ENCODE measurements at regions not wholly inside any gene's neighbourhood (a gene's known extent, or its start where the extent isn't known, plus 50 kb on each side); places are given as distances from the start of the nearest gene placed in this dataset.
"Not testable (repeated sequence)": the region's sequence is repeated elsewhere in the genome, so short reads cannot be mapped to it uniquely, and the experiment has no call there.

DNA sequence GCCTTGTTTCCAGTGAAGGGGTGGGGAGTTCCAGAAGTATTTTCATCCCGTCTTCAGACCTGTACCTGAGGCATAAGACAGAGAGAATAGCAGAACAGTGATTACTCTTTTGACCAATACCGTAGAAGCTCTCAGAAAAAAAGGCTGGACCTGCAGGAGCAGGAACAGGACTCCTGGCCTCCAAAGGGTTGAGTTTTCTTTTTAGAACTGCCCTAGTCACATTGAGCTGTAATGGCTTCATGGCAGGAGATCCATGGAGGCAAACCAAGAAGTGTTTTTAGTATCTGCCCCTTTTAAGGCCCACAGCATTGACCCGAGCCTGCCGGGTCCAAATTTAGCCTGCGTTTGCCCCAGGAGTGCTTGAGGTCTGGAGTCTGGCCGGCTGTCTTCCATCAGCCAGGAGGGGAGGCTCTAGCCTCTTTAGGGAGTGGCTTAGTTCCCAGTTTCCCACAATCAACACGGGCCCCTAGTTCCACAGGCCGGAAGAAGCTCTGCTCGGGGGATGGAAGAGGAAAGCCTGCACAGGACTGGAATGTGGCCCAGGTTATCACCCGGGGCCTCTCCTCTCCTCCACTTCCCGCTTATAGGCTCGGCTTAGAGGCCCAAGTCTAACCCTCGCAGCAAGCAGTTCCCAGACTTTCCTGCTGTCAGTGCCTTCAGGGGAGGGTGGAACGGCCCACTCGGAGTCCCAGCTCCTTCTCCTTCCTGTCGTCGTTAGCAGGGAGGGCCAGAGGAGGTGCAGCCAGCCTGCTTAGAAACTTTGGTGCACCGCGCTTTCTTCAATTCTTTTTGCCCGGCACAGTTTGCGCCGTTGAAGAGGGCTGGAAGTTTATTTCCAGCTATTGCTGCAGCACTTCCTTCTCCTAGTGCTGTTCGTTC lies 80.7 kb downstream of the C9orf152 start:
- DNase-seq: no peak

GRCh38 chr9:110128664-110129329 lies 79.2 kb downstream of the C9orf152 start:
- DNase-seq: peak; percentile 79

GRCh38 chr9:110129425-110129824 lies 78.5 kb downstream of the C9orf152 start:
- no peak for DNase-seq

GRCh38 chr9:110130211-110130610 lies 77.7 kb downstream of the C9orf152 start:
- DNase-seq: no peak

GRCh38 chr9:110130791-110131416 lies 77.1 kb downstream of the C9orf152 start:
- peak; percentile 67 for DNase-seq

DNA sequence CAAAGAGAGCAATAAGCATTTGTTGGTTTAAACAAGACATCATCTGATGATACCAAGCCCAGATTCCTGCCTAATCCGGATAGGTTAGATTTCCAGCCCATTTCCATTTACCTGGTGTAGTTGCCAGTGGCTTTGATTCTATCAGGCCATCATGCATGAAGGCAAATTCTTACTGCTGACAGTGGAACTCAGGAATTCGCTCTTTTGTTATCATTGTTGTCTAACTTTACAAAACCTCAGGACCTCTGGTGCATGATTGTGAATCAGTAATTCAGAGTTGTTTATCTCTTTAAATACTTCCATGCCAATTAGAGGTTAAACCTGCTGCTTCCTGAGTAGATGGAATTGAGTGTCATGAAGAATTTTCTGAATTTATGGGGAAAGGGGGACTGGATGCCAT lies 76.5 kb downstream of the C9orf152 start:
- no peak for DNase-seq

GRCh38 chr9:110132531-110132930 lies 75.4 kb downstream of the C9orf152 start:
- not testable (repeated sequence) for DNase-seq

GRCh38 chr9:110133059-110133458 lies 74.9 kb downstream of the C9orf152 start:
- no peak for DNase-seq

- DNase-seq: peak; percentile 61
These were observed 74.2 kb downstream of the C9orf152 start for GRCh38 chr9:110133608-110134210.

DNA sequence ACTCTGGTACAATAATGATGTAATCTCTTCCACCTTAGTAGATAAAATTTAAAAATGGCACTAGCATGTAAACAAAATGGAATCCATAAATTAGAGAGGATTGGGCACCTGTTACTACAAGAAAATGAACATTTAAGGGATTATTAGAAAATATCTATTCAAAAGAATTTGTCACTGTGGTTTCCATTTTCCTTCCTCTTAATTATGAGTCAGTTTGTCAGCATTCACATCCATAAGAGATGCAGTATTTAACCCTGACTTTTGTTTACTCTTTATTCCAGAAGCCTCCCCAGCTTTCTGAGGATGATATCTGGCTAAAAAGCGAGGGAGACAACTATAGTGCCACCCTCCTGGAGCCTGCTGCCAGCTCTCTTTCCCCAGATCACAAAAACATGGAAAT lies 72.1 kb downstream of the C9orf152 start:
- DNase-seq: no peak

DNA sequence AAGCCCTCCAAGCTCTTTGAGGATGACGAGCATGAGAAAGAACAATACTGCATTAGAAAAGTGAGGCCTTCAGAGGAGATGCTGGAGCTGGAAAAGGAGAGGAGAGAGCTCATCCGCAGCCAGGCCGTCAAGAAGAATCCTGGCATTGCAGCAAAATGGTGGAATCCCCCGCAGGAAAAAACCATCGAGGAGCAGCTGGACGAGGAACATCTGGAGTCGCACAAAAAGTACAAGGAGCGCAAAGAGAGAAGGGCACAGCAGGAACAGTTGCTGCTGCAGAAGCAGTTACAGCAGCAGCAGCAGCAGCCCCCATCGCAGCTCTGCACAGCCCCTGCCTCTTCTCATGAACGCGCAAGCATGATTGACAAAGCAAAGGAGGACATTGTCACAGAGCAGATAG lies 71.2 kb downstream of the C9orf152 start:
- DNase-seq: no peak

- DNase-seq: peak; percentile 24
These were observed 67.7 kb downstream of the C9orf152 start for GRCh38 chr9:110140276-110140675.

GRCh38 chr9:110141227-110141793 lies 66.6 kb downstream of the C9orf152 start:
- no peak for DNase-seq

DNA sequence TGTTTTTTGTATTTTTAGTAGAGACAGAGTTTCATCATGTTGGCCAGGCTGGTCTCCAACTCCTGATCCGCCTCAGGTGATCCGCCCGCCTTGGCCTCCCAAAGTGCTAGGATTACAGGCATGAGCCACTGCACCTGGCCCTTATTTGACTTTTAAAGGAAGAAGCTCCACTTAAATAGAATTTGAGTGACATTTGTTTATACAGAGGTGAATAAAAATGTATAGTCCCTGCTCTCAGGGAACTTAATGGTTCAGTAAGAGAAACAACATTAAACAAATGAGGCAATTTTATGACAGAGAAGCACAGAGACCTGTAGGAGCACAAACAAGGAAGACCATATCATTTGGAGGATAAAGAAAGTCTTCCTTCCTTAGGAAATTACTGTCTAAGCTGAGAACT lies 65.7 kb downstream of the C9orf152 start:
- DNase-seq: peak; percentile 34

- DNase-seq: peak; percentile 82
These were observed 65.0 kb downstream of the C9orf152 start for GRCh38 chr9:110142868-110143481.

DNA sequence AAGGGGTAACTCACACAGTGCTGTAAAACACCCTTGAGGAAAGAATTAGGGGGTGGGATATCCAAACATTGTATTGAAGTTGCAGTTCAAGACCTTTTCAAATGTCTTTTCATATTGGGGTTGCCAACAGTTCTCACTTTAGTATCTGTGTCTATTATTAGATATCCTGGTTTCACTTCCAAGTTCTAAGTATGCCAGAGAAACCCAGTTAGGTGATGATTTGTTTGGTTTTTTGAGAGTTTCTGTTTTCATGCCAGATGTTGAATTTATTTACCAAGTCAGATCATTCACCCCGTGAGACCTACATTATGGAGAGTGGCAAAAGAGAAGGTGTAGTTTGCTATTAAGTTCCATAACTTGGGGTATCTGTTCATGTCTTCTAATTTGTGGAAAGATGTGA lies 64.5 kb downstream of the C9orf152 start:
- peak; percentile 49 for DNase-seq

DNA sequence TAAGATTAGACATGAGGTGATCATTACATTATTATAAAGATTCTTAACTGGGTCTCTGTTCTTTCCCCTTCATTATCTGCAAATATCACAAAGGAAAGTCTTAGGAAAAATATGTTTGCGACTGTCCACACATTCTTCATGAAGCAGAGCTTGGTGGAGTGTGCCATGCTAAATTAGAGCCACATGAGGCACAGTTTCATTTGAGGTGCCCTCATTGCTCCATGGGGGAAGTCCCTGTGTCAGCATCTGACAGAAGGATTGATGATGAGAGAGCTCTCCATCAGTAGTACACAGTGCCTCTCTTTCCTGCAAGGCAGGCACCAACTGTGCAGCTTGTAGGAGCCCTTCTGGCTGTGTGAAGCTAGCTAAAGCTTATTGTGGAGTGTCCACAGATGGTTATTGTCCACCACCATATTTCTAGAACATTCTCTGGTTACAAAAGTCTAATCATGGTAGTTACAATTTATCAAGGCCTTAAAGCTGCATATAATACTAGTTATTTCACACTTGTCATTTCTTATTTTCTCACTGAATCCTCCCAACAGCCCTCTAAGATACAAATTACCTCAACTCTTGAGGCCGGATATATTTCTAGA lies 63.9 kb downstream of the C9orf152 start:
- peak; percentile 79 for DNase-seq

DNA sequence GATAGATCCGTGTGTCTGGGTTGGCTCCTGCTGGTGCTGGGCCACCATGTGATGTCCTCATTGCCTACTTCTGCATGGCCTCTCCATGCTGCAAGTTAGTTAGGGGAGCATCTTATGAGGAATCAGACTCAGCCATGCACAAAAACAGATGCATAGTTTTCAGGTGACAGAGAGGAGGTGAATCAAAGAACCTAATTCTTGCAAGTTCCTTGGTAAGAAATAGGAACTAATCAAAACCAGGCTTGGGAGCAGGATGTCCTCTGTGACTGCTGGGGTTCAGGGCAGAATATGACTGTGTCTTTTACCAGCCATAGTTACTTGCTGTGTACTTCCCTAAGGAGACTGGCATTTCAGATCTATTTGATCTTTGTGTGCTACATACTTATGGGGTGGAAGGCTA lies 61.6 kb downstream of the C9orf152 start:
- no peak for DNase-seq

- no peak for DNase-seq
These were observed 59.6 kb downstream of the C9orf152 start for GRCh38 chr9:110148384-110148783.

- no peak for DNase-seq
These were observed 59.1 kb downstream of the C9orf152 start for GRCh38 chr9:110148891-110149290.
